ENCODE measurements at regions not wholly inside any gene's neighbourhood (a gene's known extent, or its start where the extent isn't known, plus 50 kb on each side); places are given as distances from the start of the nearest gene placed in this dataset.

- H3K4me3 ChIP-seq (ENCODE audit: insufficient read depth, low read depth, low read length) = no peak overlapping the region
- no peak overlapping the region for H2BK20ac ChIP-seq (ENCODE audit: low read depth, low read length)
- no peak overlapping the region for H4K5ac ChIP-seq (ENCODE audit: low read depth, low read length)
- no peak overlapping the region for H3K4me2 ChIP-seq (ENCODE audit: low read depth, low read length)
- no peak for ATAC-seq (ENCODE audit: low read depth)
- H2BK120ac ChIP-seq (ENCODE audit: low read depth, low read length) = no peak overlapping the region
- H3K9me3 ChIP-seq (ENCODE audit: control insufficient read depth, insufficient read depth, low read length) = no peaks in the 10 kb centered on the region
- H2AFZ ChIP-seq (replicated peaks; ENCODE audit: low read length, poor library complexity) = no peak overlapping the region
- no peak overlapping the region for H2BK15ac ChIP-seq (ENCODE audit: low read depth, low read length)
- no peak overlapping the region for H2AK9ac ChIP-seq (replicated peaks; ENCODE audit: low read depth, low read length, poor library complexity)
- intact Hi-C loops (cut with micrococcal nuclease) (loop anchor here (10.0 kb wide), 1 partner anchor 90 kb away; no protein-coding TSS in a partner anchor), dilution Hi-C loops (cut with HindIII; ENCODE audit: low sequenced_read_pairs, unreplicated experiment) (no loop called here), in situ Hi-C loops (cut with MboI; ENCODE audit: low sequenced_read_pairs) (no loop called here)
- H3K27me3 ChIP-seq (ENCODE audit: control insufficient read depth, insufficient read depth, low read length) = no peaks in the 10 kb centered on the region; the same call in 1 of the 2 replicates
- H3K36me3 ChIP-seq (ENCODE audit: control insufficient read depth, insufficient read depth, low read length) = no peaks in the 10 kb centered on the region
- TF ChIP-seq MAZ (IDR thresholded peaks at IDR 0.05; ENCODE audit: borderline replicate concordance, low read depth, low read length) (no peak), RAD21 (IDR thresholded peaks at IDR 0.05; ENCODE audit: low read length) (no peak), SMC3 (IDR thresholded peaks at IDR 0.05; ENCODE audit: low read depth, low read length) (no peak), RFX5 (IDR thresholded peaks at IDR 0.05; ENCODE audit: low read depth, low read length) (no peak), USF2 (IDR thresholded peaks at IDR 0.05; ENCODE audit: low read depth, low read length) (no peak), MXI1 (IDR thresholded peaks at IDR 0.05; ENCODE audit: borderline replicate concordance, low read depth, low read length) (no peak), CEBPB (IDR thresholded peaks at IDR 0.05; ENCODE audit: low read depth, low read length) (no peak), ELK1 (IDR thresholded peaks at IDR 0.05; ENCODE audit: borderline replicate concordance, low read depth, low read length) (no peak), MAFK (IDR thresholded peaks at IDR 0.05; ENCODE audit: low read depth, low read length) (no peak), RCOR1 (IDR thresholded peaks at IDR 0.05; ENCODE audit: insufficient replicate concordance, low read length) (no peak), CTCF (conservative IDR thresholded peaks at IDR 0.05; ENCODE audit: low read depth, low read length) (no peak), CHD1 (IDR thresholded peaks at IDR 0.05; ENCODE audit: low read depth, low read length) (no peak), POLR2A (IDR thresholded peaks at IDR 0.05; ENCODE audit: low read depth, low read length) (no peak), FOS (IDR thresholded peaks at IDR 0.05; ENCODE audit: low read depth, low read length) (no peak), NFE2L2 (IDR thresholded peaks at IDR 0.05; ENCODE audit: low read depth, low read length) (no peak), BHLHE40 (IDR thresholded peaks at IDR 0.05; ENCODE audit: low read depth, low read length) (no peak)
- ChIA-PET CTCF (interaction anchor here (0.6 to 1.4 kb wide), 2 partner anchors 9 to 1724 kb away, joined by 4 read pairs; no protein-coding TSS in a partner anchor), POLR2A (ENCODE audit: unreplicated experiment) (no interaction called here)
- no peak for DNase-seq
- no peak overlapping the region for H4K8ac ChIP-seq (ENCODE audit: low read depth in 2 of 2, low read length in 2 of 2)
- no peak overlapping the region for H3K27ac ChIP-seq (ENCODE audit: insufficient read depth, low read length)
- H3K14ac ChIP-seq (replicated peaks; ENCODE audit: low read depth, low read length) = no peak overlapping the region
- no peak overlapping the region for H4K91ac ChIP-seq (ENCODE audit: insufficient read depth, low read depth, low read length)
- no peaks in the 10 kb centered on the region for H4K20me1 ChIP-seq (ENCODE audit: insufficient read depth, low read length)
- H3K9ac ChIP-seq (ENCODE audit: low read depth, low read length) = no peak overlapping the region
- no peak overlapping the region for H3K56ac ChIP-seq (ENCODE audit: extremely low read depth, insufficient read depth, low read length)
- no peak overlapping the region for H3K18ac ChIP-seq (ENCODE audit: low read depth, low read length)
- no TSS peak for BruUV-seq (replicated peaks)
- H3K4me1 ChIP-seq (ENCODE audit: control insufficient read depth, insufficient read depth, low read length) = no peaks in the 10 kb centered on the region
- H3K79me1 ChIP-seq (ENCODE audit: low read depth in 1 of 2, low read length in 2 of 2) = no peaks in the 10 kb centered on the region
- no peak overlapping the region for H2BK5ac ChIP-seq (ENCODE audit: low read depth, low read length, poor library complexity, severe bottlenecking)
- no peak overlapping the region for H3K23ac ChIP-seq (ENCODE audit: low read depth, low read length)
- WGBS, 2 experiments (ENCODE audit: extremely low coverage in 2 of 2, insufficient read length in 1 of 2) = 100% methylated on average over 1 of the region's 2 CpGs; no CpG with 5 or more reads in 1 of the 2 experiments
- peaks cover 5% of the 10 kb centered on the region for H3K9me1 ChIP-seq (ENCODE audit: insufficient read depth, low read length)
- no peak overlapping the region for H2AK5ac ChIP-seq (ENCODE audit: low read depth, low read length)
- H3K4ac ChIP-seq (ENCODE audit: low read depth, low read length) = no peak overlapping the region
Measured at GRCh38 chr21:15624646-15625045, 105.1 kb upstream of the USP25 start.

Measured in IMR-90 (cell line).